HG02840 (cell line): ENCODE measurements at regions not wholly inside any gene's neighbourhood (a gene's known extent, or its start where the extent isn't known, plus 50 kb on each side); places are given as distances from the start of the nearest gene placed in this dataset.

Experiments
- ATAC-seq: cut with Tn5 transposase; IDR thresholded peaks from one replicate; pipeline ENCODE4 v1.9.1; 2021; ENCODE audit warnings: mild to moderate bottlenecking, moderate library complexity, moderate number of reproducible peaks; ENCODE audit not compliant: unreplicated experiment, low FRiP score

DNA sequence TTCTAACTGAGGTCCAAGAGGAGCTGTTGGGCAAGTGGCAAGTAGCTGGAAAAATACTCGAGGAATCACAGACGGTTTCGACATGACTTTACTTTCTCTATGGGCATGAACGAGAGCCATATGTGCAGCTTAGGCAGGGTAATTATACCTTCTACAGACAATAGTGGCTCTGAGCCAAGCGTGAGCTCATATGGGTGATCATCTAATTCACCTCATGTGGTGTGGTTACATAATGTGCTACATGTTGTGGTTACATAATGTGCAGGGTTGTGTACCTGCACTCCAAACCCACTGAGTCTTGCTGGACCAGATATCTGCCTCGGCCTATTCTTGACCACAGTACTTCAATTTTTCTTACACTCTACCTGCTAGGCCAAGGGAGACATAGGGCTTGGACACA, 771.7 kb upstream of the EYS start:
- ATAC-seq, result no peak

GRCh38 chr6:66435321-66435720, 728.3 kb upstream of the EYS start:
- no peak for ATAC-seq

DNA sequence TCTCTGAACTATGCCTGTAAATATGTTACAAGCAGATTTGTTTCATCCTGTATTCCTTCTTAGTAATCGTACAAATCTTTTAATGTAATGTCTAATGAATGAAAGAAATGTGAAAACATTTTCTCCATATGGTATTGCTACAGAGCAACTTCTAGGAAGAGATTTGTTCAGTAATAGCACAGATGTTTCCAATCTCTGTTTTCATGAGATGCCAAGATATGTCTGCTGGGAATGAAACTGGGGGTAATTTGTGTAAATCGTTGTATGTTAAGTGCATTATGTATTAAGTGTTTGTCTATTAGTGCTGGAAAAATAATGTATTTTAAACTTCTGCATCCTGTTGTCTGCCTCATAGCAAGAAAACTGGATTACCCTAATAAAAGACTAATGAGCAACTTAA, 722.2 kb upstream of the EYS start:
- ATAC-seq, result no peak

- no peak for ATAC-seq
These were observed 716.0 kb upstream of the EYS start for GRCh38 chr6:66423047-66423446.

DNA sequence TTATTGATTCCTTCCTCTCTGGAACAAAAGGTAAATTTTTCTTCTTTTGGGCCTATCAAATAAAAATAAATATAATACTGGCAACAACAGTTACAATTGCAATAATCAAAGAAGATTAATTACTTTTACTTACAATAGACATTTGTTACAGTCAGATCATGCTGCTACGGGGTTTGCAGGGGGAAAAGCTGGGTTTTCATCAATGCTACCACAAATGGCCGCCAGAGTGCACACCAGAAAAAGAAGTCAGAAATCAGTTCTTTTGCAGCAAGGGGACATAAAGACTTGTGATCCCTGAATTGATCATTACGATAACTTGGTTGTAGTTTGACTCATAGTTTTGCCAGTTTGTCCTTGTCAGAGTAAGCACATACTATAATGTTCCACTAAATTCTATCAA, 714.5 kb upstream of the EYS start:
- no peak for ATAC-seq

GRCh38 chr6:66418906-66419305, 711.9 kb upstream of the EYS start:
- no peak for ATAC-seq

DNA sequence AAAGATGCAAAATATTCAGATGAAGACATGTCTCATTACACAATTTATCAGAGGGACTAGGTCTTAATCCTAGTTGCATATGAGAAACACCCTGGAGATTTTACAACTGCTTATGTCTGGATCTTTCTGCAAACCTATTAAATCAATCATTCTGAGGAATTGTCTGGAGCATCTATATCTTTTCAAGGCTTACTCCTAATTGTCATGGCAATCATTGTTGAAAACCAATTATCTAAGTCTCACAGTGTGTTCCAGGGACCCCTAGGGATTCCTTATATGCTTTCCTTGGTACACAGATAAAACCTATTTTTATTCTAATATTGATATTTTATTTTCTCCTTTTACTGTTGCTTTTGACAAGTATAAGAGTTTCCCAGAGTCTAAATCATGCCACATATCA, 696.9 kb upstream of the EYS start:
- ATAC-seq, result no peak

- no peak for ATAC-seq
These were observed 695.8 kb upstream of the EYS start for GRCh38 chr6:66402873-66403272.

GRCh38 chr6:66396549-66396948, 689.5 kb upstream of the EYS start:
- no peak for ATAC-seq

DNA sequence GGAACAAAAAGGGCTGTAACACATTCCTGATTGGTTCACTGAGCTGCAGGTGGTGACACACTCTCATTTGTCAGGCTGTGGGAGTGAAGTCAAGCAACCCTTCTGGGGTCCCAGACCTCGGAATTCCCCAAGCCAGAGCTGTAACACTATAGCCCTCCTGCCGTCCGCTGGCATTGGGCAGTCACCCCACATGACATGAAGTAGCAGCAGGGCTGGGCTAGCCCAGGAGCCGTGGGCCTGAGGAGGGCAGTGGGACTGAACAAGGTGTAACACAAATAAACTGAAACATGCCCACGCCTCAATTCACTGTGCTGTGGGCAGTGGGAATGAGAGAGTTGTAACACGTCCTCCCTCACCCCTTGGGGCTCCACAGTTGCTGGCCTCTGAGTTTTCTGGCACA, 689.1 kb upstream of the EYS start:
- ATAC-seq, result no peak

DNA sequence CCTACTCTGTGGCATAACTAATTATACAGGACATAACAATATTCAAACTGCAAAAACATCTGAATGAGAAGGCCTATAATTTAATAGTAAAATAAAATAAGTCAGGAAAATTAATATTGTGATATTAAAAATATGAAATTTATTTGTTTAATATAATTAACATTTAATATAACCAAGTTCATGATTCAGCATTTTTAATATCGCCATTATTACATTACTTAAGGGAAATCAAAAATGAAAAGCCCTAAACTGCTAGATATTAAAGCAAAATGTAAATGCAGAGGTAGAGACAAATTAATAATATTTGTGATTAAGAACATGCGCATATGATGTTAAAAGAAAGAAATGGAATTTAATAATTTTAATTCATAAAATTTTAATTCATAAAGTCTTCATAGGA, 683.4 kb upstream of the EYS start:
- no peak for ATAC-seq

- ATAC-seq, result no peak
These were observed 669.0 kb upstream of the EYS start for GRCh38 chr6:66376001-66376400.

GRCh38 chr6:66369407-66369806, 662.4 kb upstream of the EYS start:
- no peak for ATAC-seq

- ATAC-seq, result no peak
These were observed 655.9 kb upstream of the EYS start for GRCh38 chr6:66362888-66363287.

DNA sequence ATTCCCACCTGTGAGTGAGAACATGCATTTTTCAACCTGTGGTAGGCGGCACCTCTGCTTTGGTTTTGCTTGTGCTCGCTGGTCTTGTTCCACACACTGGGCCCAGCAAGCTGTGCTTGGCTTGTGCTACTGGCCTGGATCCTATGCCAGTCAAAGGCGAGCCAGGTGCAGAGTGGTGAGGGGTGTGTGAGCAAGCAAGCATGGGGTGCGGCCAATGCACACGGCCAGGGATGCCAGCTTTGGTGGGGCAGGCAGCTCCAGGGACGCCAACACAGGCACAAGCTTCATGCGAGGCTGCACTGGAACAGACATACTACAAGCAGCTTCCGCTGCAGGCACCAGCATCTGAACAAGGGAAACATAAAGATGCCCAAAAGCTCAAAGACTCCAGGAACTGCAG, 654.9 kb upstream of the EYS start:
- ATAC-seq, result no peak

DNA sequence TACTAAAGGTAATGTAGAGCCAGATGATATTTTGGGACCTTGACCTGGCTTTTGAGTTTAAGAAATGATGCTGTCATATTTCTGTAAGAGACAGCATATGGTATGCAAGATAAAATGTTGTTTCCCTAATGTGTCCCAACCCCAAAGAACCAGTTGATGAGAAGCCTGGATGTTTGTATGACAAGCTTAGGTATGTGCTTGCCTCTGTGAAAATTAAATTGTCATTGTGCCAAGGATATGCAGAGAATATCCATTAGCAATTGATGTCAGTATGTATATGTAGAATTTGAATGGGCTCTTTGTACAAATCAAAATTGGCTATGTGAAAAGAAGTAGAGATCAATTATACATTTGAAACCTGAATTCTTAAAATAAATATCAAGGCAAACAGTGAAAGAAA, 650.8 kb upstream of the EYS start:
- no peak for ATAC-seq

- ATAC-seq, result no peak
These were observed 648.4 kb upstream of the EYS start for GRCh38 chr6:66355471-66355870.

DNA sequence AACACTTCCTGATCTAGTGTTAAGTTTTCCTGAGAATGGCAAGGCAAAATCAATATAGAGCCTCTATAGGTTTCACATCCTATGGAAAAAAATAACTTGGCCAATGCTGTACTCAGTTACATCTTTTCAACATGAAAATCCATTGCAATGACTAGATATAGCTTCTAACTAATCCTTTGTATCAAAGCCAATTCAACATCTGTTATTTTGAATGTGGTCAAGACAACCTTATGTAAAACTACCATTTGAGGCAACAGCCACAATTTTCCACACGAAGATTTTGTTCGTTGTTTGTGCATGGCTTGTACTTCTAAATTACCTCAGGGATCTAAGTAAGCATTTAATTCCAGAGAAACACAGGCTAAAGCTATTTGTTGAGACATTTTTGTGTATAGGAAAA, 637.8 kb upstream of the EYS start:
- ATAC-seq, result no peak

- no peak for ATAC-seq
These were observed 633.7 kb upstream of the EYS start for GRCh38 chr6:66340736-66341135.

DNA sequence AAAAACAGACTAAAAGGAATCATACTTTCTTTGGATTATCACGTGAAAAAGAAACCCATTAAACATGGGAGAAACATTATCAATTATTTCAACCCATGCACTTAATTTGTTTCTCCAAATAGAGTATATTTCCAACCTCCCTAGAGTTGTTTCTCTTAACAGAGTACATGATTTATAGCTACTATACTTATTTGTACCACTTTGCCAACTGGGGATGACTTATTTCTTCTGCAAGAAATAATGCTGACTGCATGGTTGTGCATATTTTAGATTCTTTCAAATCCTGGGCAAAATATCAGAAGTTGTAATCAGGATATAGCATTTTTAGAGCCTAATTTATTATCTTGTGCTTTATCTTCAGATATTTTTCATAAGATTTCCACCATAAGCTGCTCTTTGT, 629.1 kb upstream of the EYS start:
- no peak for ATAC-seq

GRCh38 chr6:66328200-66328599, 621.2 kb upstream of the EYS start:
- ATAC-seq, result no peak

DNA sequence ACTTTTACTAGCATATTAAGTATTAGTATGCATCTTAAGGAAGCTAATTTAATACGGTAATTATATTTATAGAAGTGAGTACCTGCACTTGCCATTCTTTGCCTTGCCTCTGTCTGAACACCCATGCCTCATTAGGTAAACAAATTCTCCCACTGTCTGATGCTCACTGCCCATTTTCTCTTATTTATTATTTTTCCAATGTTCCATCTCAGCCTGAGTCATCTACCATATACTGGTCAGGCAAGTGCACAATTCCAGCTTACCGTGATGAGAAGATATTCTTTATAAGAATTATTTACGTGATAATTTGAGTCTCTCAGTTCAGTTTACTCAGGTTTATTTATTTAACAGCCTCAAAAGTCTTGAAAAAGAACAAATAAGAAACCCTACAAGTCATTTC, 619.2 kb upstream of the EYS start:
- no peak for ATAC-seq

DNA sequence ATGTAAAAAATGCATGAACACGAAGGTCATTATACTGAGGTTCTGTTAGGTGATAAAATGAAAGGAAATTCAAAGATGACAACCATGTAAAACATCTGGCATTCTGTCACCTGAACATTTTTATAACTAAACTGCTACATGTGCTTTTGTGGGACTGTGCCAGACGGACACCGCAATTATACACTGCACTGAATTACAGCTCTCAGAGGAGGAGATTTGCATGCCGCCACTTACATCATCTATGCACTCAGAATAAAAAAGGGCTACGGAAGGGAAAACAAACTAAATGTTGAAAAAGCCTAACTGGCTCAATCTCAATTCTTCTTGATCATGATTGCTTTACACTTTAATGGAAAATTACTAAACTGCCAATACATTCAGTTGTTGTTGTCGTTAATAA, 614.0 kb upstream of the EYS start:
- ATAC-seq, result no peak

DNA sequence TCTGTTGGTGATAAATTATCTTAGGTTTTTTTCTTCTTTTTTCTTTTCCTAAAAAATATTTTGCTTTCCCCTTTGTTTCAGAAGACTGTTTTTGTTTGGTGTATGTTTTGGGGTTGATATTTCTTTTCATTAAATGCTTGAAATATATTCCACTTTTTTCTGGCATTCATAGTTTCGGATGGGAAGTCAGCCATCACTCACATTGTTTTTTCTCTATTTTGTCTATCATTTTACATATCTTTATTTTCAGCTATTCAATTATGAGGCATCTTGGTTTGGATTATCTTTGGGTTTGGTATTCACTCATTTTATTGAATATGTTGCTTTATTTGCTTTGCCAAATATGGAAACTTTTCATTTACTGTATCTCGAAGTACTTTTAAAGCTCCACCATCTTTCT, 600.5 kb upstream of the EYS start:
- no peak for ATAC-seq
